ENCODE measurements at regions not wholly inside any gene's neighbourhood (a gene's known extent, or its start where the extent isn't known, plus 50 kb on each side); places are given as distances from the start of the nearest gene placed in this dataset.
"Not testable (repeated sequence)": the region's sequence is repeated elsewhere in the genome, so short reads cannot be mapped to it uniquely, and the experiment has no call there.

DNA sequence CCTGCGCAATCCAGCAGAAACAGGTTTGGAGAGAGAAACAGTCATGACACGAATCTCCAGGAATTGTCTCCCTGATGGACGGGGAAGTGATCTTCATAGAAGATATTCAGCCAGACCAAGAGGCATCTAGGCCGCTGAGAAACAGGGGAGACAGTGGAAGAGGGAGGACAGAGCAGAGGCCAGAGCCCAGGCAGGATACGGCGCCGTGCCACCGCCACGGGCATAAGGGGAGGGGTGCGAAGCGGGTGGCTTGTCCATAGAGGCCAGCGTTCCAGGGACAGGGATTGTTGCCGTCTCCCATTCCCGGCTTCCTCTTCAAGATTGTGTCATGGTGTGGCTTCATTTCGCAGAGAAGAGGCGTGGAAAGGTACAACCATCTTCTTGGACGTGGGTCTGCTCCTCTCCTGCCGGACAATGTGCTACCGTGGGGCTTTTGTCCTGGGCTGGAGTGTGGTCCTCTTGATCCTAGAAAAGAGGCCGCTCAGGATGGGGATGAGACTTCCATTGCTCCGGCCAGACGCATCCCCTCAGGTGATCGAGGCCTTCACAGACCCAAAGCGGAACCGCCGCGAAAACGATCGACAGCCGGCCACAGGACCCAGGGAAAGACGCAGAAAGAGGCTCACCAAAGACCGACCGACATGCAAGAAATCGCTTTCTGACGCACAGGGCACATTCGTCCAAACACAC, 118.9 kb upstream of the KCNJ18 start:
- H3K14ac ChIP-seq (ENCODE audit: insufficient read depth, low read length); H4K91ac ChIP-seq (ENCODE audit: insufficient read length, low read depth, low read length); H3K18ac ChIP-seq (ENCODE audit: insufficient read length, low read depth, low read length); H2AK5ac ChIP-seq (ENCODE audit: insufficient read length, low read length); H3K27ac Mint-ChIP-seq; H3K9ac ChIP-seq (ENCODE audit: extremely low read depth, insufficient read length, low read length); H4K20me1 ChIP-seq (ENCODE audit: control insufficient read depth, insufficient read depth, insufficient read length); H3K4ac ChIP-seq (ENCODE audit: low read depth, low read length); H2BK5ac ChIP-seq (ENCODE audit: insufficient read length, low read length); H2BK120ac ChIP-seq (ENCODE audit: low read depth, low read length, poor library complexity, severe bottlenecking); DNase-seq; H2BK12ac ChIP-seq (ENCODE audit: insufficient read length, low read depth, low read length); H3K23ac ChIP-seq (ENCODE audit: insufficient read length, low read depth, low read length); H4K5ac ChIP-seq (ENCODE audit: insufficient read length, low read depth, low read length); H3K27ac ChIP-seq (ENCODE audit: insufficient read length, low read depth, low read length); H3T11ph ChIP-seq (ENCODE audit: low read length); H2BK15ac ChIP-seq (ENCODE audit: low read depth, low read length); H3K27me3 Mint-ChIP-seq (ENCODE audit: low read depth); H2AFZ ChIP-seq (ENCODE audit: low read length); H3K56ac ChIP-seq (ENCODE audit: insufficient read length, low read depth, low read length); H2BK20ac ChIP-seq (ENCODE audit: low read depth, low read length, poor library complexity, severe bottlenecking); H3K4me1 ChIP-seq (ENCODE audit: insufficient read depth, low read length); H3K27me3 ChIP-seq (ENCODE audit: insufficient read depth, low read length); H3K23me2 ChIP-seq (ENCODE audit: insufficient read length, low read depth, low read length, poor library complexity, severe bottlenecking); H3K4me1 Mint-ChIP-seq; H3K79me2 ChIP-seq (ENCODE audit: insufficient read depth, low read length); H3K4me3 Mint-ChIP-seq; H3K79me1 ChIP-seq (ENCODE audit: insufficient read depth, low read depth, low read length, poor library complexity, severe bottlenecking); H3K4me2 ChIP-seq (ENCODE audit: insufficient read depth, insufficient read length, low read length); H4K8ac ChIP-seq (replicated peaks; ENCODE audit: insufficient read length, low read depth, low read length): not testable (repeated sequence)
- H3K9me3 ChIP-seq (ENCODE audit: control insufficient read depth, low read depth, low read length): peaks cover 37% of the 10 kb centered on the region
- Mint-ChIP-seq H3K36me3 (ENCODE audit: insufficient read depth in 1 of 3, low read depth in 3 of 3) (peaks cover 8 to 20% (median 8%) of the 10 kb centered on the region in 3 experiments; a peak in 6 of 7 replicates), H3K9me3 (peaks cover 75 to 77% of the 10 kb centered on the region in 2 experiments)
- no CpG with 5 or more reads among the region's 36 CpGs for WGBS (ENCODE audit: extremely low coverage, insufficient read length, low lambda C conversion rate)

Measured in H9 (cell line).